ENCODE measurements at regions not wholly inside any gene's neighbourhood (a gene's known extent, or its start where the extent isn't known, plus 50 kb on each side); places are given as distances from the start of the nearest gene placed in this dataset.

- DNase-seq, result no peak
These were observed 627.3 kb upstream of the MGMT start for GRCh38 chr10:128839701-128840100.

GRCh38 chr10:128843972-128844371, 623.1 kb upstream of the MGMT start:
- DNase-seq, result no peak

- DNase-seq, result no peak
These were observed 620.1 kb upstream of the MGMT start for GRCh38 chr10:128846927-128847326.

- no peak for DNase-seq
These were observed 618.2 kb upstream of the MGMT start for GRCh38 chr10:128848810-128849209.

DNA sequence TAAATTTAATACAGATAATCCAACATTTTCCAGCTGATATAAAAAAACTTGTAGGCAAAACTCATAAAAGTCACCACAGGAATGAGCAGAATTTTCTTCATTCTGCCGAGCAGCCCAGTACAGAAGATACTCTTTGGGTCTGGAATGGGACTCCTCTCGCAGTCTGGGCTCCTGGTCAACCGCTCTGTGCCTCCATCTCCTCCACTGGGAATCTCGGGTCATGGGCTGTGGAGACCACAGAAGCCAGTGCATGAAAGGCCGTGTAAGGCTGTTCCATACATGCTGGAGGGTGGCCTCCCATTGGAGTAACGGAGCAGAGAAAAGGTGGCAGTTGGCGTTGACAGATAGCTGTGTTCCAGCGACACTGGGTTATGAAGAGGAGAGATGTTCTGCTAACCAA, 616.4 kb upstream of the MGMT start:
- no peak for DNase-seq

DNA sequence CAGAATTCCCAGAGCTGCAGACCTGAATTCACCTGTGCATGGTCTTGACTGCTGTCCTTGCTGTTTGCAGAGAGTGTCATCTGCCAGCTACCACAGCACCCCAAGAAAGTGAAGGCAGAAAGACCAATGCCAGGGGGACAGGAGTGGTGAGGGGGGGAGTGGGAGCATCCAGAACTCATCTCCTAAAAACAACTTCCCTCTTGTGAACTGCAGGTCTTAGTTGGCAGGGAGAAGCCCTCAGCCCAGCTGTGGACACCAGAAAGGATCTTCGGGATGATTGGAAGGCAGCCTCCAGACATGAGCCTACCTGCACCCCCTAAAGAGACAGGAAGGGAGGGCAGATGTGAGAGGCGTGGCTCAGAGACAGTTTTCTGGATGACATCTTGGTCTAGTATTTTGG, 615.8 kb upstream of the MGMT start:
- no peak for DNase-seq

GRCh38 chr10:128851726-128852125, 615.3 kb upstream of the MGMT start:
- DNase-seq, result no peak

- DNase-seq, result no peak
These were observed 614.6 kb upstream of the MGMT start for GRCh38 chr10:128852449-128852848.

- no peak for DNase-seq
These were observed 614.1 kb upstream of the MGMT start for GRCh38 chr10:128852902-128853301.

DNA sequence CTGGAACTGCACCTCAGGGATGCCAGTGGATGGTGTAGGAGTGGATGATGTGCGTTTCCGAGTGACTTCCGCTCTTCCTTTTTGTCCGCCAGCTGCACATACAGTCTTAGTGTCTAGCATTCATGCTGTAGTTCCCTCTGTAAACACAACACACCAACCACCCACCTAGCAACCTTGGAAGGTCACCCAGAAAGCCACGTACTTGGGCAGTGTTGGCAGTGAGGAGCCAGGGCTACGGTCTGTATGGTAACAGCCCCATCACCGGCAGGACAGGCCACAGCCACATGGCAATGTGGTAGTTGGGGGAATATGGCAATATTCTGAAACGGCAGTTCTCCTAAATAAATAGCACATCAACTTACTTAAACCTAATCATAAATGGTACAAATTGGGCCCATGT, 613.5 kb upstream of the MGMT start:
- DNase-seq, result no peak

- no peak for DNase-seq
These were observed 612.8 kb upstream of the MGMT start for GRCh38 chr10:128854204-128854603.

GRCh38 chr10:128854963-128855362, 612.1 kb upstream of the MGMT start:
- no peak for DNase-seq

- no peak for DNase-seq
These were observed 611.2 kb upstream of the MGMT start for GRCh38 chr10:128855618-128856428.

- no peak for DNase-seq
These were observed 607.2 kb upstream of the MGMT start for GRCh38 chr10:128859738-128860386.

DNA sequence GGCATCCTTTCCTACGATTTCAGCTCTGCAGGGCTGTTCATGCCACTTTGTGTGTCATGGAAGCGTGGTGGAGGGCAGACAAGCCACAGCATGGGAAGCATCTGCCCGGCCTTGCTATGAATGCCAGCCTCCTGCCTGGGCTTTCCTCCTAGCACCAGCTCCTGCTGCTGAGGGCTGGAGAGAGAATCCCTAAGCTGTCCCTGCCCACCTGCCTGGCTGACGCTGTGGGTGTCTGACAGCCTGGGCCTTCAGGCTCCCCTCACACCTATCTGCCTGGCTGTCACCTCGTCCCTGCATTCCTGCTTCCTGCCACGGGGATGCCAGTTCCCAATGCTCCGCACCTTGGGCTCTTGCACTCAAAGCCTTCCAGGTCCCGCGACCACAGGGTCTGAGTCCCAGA, 606.5 kb upstream of the MGMT start:
- no peak for DNase-seq

- no peak for DNase-seq
These were observed 605.8 kb upstream of the MGMT start for GRCh38 chr10:128861018-128861901.

- no peak for DNase-seq
These were observed 603.6 kb upstream of the MGMT start for GRCh38 chr10:128863411-128863810.

DNA sequence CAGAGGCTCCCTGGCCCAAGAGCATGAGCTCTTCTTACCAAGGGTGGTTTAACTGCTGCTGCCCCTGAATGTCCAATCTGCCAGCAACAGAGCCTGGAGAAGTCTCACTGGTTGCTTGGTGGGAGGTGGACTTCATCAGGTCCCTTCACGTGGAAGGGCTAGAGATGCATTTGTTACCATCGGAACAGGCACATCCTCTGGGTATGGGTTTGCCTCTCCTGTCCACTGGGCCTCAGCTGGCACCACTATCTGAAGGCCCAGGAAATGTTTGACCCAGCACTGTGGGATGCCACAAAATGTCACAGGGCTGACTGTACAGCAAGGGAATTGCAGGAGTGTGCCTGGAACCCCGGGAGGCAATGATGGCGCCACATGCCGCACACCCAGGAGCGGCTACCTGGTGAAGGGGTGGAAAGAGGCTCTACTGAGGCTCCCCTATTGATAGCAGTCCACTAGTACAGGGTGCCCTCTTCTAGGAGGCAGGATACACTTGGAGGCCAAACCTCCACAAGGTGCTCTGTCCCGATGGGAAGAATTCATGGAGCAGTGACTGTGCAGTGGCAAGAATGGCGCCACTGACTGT, 603.1 kb upstream of the MGMT start:
- DNase-seq, result no peak

GRCh38 chr10:128864554-128865295, 602.3 kb upstream of the MGMT start:
- no peak for DNase-seq

DNA sequence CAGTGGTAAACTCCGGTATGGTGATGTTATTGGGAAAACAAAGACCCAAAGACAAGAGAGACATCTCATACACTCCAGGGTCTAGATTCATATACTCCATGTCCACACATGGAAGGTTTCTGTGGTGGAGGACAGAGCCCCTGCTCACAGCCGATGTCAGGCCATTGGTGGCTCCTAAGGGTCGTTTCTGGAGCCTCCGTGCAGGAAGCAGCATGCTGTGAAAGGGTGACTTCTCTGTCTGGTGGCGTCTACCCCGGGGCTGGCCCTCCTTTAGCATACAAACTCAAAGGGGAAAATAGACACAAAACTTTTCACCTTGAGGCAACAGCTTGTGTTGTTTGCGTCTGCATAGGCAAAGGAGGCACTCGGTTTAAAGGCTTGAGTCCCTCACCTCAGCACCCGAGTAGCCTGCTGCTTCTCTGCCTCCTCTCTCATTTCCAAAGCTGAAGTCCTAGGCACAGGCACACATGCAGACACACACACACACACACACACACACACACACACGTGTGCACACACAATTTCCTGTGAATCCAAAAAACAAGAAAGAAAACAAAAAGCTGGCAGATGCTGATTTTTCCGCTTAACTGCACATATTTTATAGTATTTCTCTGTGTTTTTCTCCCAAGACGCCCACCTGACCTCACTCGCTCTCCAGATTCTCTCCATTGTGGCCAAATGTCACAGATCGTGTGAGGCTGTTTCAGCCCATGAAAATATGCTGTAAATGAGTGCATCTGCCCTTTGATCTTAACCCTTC, 601.4 kb upstream of the MGMT start:
- DNase-seq, result no peak

GRCh38 chr10:128866551-128866950, 600.5 kb upstream of the MGMT start:
- DNase-seq, result no peak

DNA sequence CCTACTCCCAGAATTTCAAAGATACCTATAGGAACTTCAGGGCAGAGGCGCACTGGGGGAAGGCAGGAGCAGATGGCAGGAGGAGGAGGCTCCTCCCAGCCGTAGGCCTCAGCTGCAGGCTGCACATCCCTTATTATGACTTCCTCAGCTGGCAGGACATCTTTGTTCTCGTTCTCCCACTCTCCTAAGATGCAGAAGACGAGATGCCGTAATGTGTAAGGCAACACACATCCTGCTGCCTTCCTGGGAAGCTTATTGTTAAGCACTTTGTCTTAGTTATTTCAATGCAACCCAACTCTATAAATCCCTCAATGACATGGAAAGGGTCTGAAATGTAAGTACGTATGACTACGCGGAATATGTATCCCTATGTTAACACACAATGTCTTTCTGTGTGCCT, 599.8 kb upstream of the MGMT start:
- no peak for DNase-seq

Data from NCI-H2227 treated with DMSO at 0.1 percent for 48 hours (cell line).